ENCODE measurements at regions not wholly inside any gene's neighbourhood (a gene's known extent, or its start where the extent isn't known, plus 50 kb on each side); places are given as distances from the start of the nearest gene placed in this dataset.

DNA sequence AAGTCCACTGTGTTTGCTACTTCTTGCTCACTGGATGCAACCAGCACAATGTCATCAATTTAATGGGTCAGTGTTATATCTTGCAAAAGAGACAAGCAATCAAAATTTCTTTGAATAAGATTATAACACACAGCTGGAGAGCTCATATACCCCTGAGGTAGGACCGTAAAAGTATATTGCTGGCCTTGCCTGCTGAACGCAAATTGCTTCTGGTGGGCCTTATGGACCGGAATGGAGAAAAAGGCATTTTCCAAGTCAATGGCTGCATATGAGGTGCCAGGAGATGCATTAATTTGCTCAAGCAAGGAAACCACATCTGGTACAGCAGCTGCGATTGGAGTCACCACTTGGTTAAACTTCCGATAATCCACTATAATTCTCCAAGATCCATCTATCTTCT is 119.1 kb downstream of the ZNF280B start:
- POLR2A ChIA-PET, result no interaction called here
- CTCF ChIA-PET, result no interaction called here

- ChIA-PET CTCF (interaction anchor here (0.6 kb wide), 1 partner anchor 44 kb away, joined by 7 read pairs; no protein-coding TSS in a partner anchor), POLR2A (no interaction called here)
These were observed 117.6 kb downstream of the ZNF280B start for GRCh38 chr22:22390989-22391388.

DNA sequence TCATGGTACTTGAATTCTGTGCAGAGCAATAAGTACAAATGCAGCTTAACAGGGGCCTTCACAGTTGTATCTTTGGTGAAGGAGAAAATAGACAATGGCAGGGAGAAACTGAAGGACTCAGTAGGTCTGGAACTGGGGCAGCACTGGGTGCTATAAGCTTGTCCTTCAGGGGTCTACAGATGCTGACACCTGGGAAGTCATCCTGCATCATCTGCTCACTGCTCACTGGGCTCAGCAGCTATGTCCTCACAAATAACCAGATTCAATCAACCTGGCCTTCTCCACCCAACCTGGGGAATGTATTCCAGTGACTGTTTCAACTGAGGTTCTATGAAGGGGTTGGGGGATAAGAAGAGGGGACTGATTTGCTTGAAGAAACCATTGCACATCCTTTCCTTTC is 117.0 kb downstream of the ZNF280B start:
- CTCF ChIA-PET, result no interaction called here
- POLR2A ChIA-PET, result no interaction called here

- ChIA-PET POLR2A (no interaction called here), CTCF (no interaction called here)
These were observed 116.4 kb downstream of the ZNF280B start for GRCh38 chr22:22392131-22392530.

DNA sequence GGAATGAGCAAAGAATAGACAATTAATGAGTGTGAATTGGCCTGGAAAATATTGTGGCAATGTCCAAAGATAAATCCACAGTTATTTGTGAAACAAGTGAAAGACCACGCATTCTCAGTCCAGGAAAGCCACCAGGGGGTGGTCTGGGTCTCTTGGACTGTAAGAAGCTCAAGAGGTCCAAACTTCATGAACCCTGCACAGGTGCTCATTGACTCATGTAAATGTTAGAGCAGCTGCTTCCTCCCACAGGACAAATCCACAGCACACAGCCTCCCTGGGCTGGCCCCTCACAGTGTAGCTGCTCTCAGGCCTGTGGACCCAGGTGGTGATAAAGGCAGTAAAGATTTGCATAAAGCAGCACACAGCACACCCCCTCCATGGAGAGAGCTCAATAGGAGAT is 114.0 kb downstream of the ZNF280B start:
- ChIA-PET CTCF (no interaction called here), POLR2A (no interaction called here)

GRCh38 chr22:22395245-22395644 is 113.3 kb downstream of the ZNF280B start:
- POLR2A ChIA-PET, result no interaction called here
- CTCF ChIA-PET, result no interaction called here

DNA sequence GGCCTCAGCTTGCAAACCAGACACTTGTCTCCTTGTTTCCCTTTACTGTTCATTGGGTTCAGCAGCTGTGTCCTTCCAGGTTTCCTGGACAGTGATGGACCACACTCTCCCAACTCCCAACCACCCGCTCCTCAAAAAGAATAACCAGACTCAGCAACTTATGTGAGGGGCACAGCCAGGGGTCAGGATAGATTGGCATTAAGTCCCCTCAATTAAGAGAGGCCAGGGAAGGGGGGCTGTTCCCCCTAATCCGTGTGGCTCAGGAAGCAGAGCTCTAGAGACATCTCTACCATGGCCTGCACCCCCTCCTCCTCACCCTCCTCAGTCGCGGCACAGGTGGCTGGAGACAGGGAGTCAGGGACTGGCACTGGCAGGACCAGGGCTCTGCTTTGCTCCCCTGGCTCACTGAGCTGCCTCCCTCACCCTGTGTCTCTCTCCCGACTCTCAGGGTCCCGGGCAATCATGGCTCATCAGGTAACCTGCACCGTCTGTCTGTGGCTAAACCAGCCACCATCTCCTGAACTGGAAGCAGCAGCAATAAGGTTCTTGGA is 111.7 kb downstream of the ZNF280B start:
- ChIA-PET CTCF (no interaction called here), POLR2A (no interaction called here)

DNA sequence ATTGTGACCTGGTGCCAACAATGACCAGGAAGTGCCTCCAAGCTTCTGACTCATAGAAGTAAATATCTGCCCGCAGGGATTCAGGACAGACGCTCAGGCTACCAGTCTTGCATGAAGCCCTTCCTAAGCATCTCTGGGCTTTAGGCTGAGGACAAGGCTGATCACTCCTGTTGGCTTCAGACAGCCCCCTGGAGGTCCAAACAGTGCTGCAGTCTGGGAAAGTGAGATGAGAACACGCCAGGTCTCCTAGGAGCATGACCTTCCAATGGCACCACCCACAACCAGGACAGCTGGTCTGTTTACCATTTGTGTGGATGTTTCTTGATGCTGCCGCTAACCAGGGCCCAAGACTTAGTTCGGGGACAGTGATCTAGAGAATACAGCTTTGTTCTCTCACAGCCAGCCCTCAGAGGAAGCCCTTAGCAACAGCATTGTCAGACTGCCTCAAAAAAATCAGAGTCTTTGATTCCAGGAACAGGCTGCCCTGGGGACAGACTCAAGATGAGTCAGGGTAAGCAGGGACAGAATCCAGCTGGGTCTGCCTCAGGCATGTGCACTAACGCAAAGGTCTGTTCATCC is 111.2 kb downstream of the ZNF280B start:
- POLR2A ChIA-PET, result no interaction called here
- CTCF ChIA-PET, result no interaction called here

DNA sequence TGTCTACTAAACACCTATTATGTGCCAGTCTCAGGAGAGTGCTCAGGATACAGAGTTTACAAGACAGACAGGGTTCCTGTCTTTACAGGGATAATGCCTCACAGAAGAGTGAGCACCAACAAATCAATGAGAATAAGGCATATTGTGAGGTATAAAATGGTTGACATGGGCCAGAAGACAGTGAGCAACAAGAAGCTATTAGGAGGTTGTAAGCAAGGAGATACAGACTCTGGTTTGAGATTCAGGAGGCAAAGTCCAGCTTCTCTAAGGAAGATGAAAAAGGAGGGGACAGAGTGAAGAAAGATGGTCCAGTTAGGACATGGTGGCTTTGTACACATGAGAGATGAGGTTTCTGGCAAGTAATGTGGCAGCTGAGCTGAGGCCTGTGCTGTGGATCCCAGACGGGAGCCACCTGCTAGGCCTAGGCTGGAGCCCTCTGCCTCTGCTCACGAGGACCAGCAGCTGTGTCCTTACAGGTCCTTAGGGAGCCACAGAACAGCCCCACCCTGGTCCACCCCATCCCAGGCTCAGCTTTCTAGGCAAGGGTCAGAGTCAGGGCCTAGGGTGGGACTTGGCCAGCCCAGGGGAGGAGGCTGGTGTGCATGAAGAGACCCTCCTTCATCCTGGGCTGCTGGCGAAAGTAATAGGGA is 110.5 kb downstream of the ZNF280B start:
- CTCF ChIA-PET, result no interaction called here
- POLR2A ChIA-PET, result no interaction called here

GRCh38 chr22:22398530-22399327 is 109.8 kb downstream of the ZNF280B start:
- POLR2A ChIA-PET, result no interaction called here
- CTCF ChIA-PET, result no interaction called here

- ChIA-PET CTCF (no interaction called here), POLR2A (no interaction called here)
These were observed 108.4 kb downstream of the ZNF280B start for GRCh38 chr22:22400099-22400498.

DNA sequence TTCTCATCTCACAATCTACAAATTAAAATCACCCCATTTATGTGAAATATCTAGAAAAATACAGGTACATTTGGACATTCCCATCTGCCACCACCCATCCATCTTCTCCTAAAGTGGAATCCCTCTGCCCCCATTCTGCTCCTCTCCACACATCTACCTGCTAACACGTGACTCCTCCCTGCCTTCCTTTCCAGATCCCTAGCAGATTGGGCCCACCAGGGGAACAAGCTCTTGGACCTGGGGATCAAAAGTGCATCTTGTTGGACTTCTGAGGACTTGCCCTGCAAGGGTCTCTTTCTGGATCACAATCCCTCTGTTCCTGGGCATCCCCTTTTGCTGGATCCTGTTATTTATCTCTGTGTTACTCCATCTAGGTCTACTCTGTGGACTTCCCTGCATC is 107.6 kb downstream of the ZNF280B start:
- ChIA-PET POLR2A (no interaction called here), CTCF (no interaction called here)

DNA sequence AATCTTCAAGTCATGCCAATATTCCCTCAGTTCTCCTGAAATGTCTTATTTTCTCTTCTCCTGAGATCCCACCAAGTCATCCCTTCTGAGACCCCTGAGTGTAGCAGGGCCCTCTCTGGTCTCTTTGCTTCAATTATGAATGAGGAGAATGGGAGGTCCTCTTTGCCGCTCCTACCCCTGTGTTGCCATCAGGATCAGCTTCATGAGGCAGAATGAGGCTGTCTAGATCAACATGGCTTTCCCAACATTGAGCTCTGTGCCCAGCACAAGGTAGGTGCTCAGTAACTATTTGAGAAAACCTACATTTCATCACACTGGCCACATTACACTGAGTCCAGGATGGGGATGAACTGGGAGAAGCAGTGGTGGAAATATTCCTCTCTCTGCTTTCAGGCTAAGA is 107.2 kb downstream of the ZNF280B start:
- ChIA-PET POLR2A (no interaction called here), CTCF (no interaction called here)

- ChIA-PET CTCF (interaction anchor here (0.7 kb wide), 1 partner anchor 82 kb away, joined by 3 read pairs; no protein-coding TSS in a partner anchor), POLR2A (no interaction called here)
These were observed 105.2 kb downstream of the ZNF280B start for GRCh38 chr22:22403306-22403705.

- ChIA-PET POLR2A (no interaction called here), CTCF (no interaction called here)
These were observed 104.8 kb downstream of the ZNF280B start for GRCh38 chr22:22403771-22404170.

GRCh38 chr22:22404598-22405284 is 103.8 kb downstream of the ZNF280B start:
- ChIA-PET CTCF (no interaction called here), POLR2A (no interaction called here)

DNA sequence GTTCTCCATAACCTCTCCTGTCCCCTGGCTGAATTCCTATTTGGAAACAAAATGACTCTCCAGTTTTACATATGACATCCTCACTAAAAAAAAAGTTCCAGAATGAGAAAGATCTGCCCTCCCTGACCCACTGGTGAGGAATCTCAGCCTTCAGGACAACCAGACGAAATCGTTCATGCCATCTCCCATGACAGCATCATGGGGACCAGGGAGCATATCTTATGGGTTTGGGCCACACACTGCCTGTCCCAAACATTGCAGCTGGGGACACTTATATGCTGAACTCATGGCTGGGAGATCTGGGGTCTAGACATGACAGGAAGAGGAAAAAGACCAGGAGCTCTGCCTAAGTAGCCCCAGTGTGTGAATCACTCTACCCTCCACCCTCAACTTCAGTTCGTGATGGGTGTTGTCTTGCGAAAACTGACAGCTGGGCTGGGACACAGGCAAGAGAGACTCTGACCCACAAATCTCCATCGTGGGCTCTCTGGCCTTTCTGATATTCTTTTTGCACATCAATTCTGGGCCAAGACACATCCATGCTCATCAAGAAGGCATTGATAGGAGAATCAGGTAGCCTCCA is 102.0 kb downstream of the ZNF280B start:
- POLR2A ChIA-PET, result no interaction called here

GRCh38 chr22:22407061-22407460 is 101.5 kb downstream of the ZNF280B start:
- ChIA-PET CTCF (no interaction called here), POLR2A (no interaction called here)

More for the DNA sequence above, 102.0 kb downstream of the ZNF280B start:
- CTCF ChIA-PET, result no interaction called here

DNA sequence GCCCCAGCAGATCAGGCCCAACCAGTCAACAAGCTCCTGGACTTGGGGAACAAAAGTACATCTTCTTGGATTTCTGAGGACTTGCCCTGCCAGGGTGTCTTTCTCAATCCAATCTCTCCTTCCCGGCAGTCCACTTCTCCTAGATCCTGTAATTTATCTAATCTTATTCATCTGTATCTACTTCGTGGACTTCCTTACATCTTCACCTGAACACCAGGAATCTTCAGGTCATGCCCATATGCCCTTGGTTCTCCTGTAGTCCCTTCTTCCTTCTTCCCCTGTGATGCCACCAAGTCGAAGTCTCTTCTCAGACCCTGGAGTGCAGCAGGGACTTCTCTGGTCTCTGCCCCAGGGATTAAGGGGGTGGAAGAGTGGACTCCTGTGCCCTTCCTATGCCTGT is 100.3 kb downstream of the ZNF280B start:
- CTCF ChIA-PET, result no interaction called here
- POLR2A ChIA-PET, result no interaction called here
